ENCODE measurements at regions not wholly inside any gene's neighbourhood (a gene's known extent, or its start where the extent isn't known, plus 50 kb on each side); places are given as distances from the start of the nearest gene placed in this dataset.

- TF ChIP-seq CTBP1 (IDR thresholded peaks at IDR 0.05; ENCODE audit: borderline replicate concordance) (no peak), FOXM1 (IDR thresholded peaks at IDR 0.05; ENCODE audit: borderline replicate concordance) (no peak)
Observed at GRCh38 chr2:55112229-55113031, 62.2 kb upstream of the RTN4 start.

All from HEK293T (cell line).